ENCODE measurements at regions not wholly inside any gene's neighbourhood (a gene's known extent, or its start where the extent isn't known, plus 50 kb on each side); places are given as distances from the start of the nearest gene placed in this dataset.

DNA sequence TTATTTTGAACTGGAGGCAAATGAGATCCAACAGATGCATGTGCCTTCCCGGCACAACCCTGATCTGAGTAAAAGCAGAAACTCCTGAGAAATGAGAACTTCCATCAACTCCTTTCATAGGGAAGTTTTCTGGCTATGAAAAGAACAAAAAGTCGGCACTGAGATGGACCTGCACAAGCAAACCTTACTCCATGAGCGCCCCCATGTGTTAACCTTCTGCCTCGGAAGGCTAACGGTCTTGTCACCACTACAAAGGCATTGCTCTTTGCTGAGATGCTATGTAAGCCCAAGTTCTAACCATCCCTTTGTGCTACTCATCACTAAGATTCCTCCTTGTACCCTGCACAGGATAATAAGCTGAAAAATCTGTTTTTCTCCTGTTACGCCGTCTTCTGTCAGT is 57.3 kb upstream of the SULT1C3 start:
- DNase-seq (ENCODE audit: low spot score in 2 of 2), result no peak
- Histone ChIP-seq H3K9me3 (no peaks in the 10 kb centered on the region), H3K27me3 (no peaks in the 10 kb centered on the region), H3K36me3 (no peaks in the 10 kb centered on the region), H3K4me3 (no peak overlapping the region), H3K4me1 (no peaks in the 10 kb centered on the region), H3K27ac (no peak overlapping the region)
- 53% methylated on average over 7 of the region's 7 CpGs for WGBS
- TF ChIP-seq, protein P1, sequence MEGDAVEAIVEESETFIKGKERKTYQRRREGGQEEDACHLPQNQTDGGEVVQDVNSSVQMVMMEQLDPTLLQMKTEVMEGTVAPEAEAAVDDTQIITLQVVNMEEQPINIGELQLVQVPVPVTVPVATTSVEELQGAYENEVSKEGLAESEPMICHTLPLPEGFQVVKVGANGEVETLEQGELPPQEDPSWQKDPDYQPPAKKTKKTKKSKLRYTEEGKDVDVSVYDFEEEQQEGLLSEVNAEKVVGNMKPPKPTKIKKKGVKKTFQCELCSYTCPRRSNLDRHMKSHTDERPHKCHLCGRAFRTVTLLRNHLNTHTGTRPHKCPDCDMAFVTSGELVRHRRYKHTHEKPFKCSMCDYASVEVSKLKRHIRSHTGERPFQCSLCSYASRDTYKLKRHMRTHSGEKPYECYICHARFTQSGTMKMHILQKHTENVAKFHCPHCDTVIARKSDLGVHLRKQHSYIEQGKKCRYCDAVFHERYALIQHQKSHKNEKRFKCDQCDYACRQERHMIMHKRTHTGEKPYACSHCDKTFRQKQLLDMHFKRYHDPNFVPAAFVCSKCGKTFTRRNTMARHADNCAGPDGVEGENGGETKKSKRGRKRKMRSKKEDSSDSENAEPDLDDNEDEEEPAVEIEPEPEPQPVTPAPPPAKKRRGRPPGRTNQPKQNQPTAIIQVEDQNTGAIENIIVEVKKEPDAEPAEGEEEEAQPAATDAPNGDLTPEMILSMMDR (IDR thresholded peaks at IDR 0.05), result no peak
- TF ChIP-seq POLR2A (IDR thresholded peaks at IDR 0.05) (no peak), EP300 (IDR thresholded peaks at IDR 0.05) (no peak), POLR2AphosphoS5 (IDR thresholded peaks at IDR 0.05) (no peak)

DNA sequence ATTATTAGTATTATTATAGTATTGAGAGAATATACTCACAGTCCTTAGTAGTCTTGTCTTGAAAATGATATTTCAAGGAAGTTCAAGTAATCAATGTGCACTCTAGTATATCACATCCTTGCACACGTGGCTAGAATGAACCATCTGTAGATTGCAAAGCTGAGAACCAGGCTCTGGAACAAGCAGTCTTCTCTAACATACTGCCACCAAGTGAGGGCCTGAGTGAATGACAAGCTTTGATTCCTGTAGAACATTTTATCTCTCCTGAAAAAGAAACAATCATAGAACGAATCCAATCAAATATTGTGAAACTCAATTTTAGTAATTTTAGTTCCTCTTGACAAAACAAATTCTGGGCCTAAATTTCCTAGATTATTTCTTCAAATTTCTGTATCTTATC is 55.3 kb upstream of the SULT1C3 start:
- WGBS, result 43% methylated on average over 2 of the region's 2 CpGs
- DNase-seq (ENCODE audit: low spot score in 2 of 2), result no peak
- no peaks in the 10 kb centered on the region for H3K27me3 ChIP-seq
- TF ChIP-seq POLR2AphosphoS5 (IDR thresholded peaks at IDR 0.05) (no peak), EP300 (IDR thresholded peaks at IDR 0.05) (no peak), POLR2A (IDR thresholded peaks at IDR 0.05) (no peak)
- TF ChIP-seq, protein P1 (IDR thresholded peaks at IDR 0.05), result no peak
- no peaks in the 10 kb centered on the region for H3K36me3 ChIP-seq
- H3K4me1 ChIP-seq, result no peaks in the 10 kb centered on the region
- H3K9me3 ChIP-seq, result no peaks in the 10 kb centered on the region
- H3K27ac ChIP-seq, result no peak overlapping the region
- H3K4me3 ChIP-seq, result no peak overlapping the region

DNA sequence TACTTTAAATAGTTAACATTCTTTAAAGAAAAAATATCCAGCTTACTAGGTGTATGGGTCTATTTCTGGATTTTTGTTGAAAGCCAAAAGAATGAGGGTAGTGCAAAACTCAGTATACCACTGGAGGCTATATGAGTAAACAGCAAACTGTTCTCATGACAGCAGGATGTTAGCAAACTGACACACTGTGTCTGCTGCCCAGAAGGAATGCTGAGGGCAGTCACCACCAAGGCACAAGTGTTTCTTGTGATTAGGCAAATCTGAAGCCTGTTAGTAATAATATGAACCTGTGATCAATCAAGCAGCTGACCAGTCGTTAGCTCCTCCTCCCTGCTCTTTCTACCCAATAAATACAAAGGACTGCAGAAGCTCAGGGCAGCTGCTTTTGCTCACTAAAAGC is 50.5 kb upstream of the SULT1C3 start:
- TF ChIP-seq POLR2A (IDR thresholded peaks at IDR 0.05), result no peak
- TF ChIP-seq, protein P1 (IDR thresholded peaks at IDR 0.05), result no peak
- no peak for TF ChIP-seq POLR2AphosphoS5 (IDR thresholded peaks at IDR 0.05)
- TF ChIP-seq EP300 (IDR thresholded peaks at IDR 0.05), result no peak
- no peaks in the 10 kb centered on the region for H3K9me3 ChIP-seq
- WGBS, result 29% methylated on average over 1 of the region's 1 CpG
- no peaks in the 10 kb centered on the region for H3K36me3 ChIP-seq
- H3K4me1 ChIP-seq, result no peaks in the 10 kb centered on the region
- no peak for DNase-seq (ENCODE audit: low spot score in 2 of 2)
- no peak overlapping the region for H3K27ac ChIP-seq
- no peak overlapping the region for H3K4me3 ChIP-seq
- no peaks in the 10 kb centered on the region for H3K27me3 ChIP-seq
